ENCODE measurements at regions not wholly inside any gene's neighbourhood (a gene's known extent, or its start where the extent isn't known, plus 50 kb on each side); places are given as distances from the start of the nearest gene placed in this dataset.

DNA sequence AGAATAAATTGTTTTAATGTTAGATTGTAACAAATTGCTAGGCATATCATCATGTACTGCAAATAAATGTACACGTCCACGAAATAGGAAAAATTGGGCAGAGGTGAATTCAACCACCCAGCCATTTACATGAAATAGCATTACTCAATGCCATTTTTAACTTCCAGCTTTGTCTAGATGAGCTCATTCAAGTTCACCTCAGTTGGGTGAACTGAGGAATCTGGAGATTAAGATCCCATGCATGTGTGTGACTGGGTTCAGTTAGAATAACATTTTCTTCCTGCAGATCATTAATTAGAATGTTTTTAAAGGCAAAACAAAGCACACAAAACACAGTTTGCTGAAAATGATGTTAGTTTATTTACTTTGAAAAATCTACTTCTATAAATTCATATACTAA is 767.8 kb upstream of the GOLIM4 start:
- no peak overlapping the region for H3K4me3 ChIP-seq
- H3F3A ChIP-seq (ENCODE audit: insufficient read depth), result no peaks in the 10 kb centered on the region
- H3K4me1 ChIP-seq (ENCODE audit: insufficient read depth), result no peaks in the 10 kb centered on the region
- DNase-seq, result no peak
- no peaks in the 10 kb centered on the region for H4K20me1 ChIP-seq (ENCODE audit: insufficient read depth)
- TF ChIP-seq EZH2 (IDR thresholded peaks at IDR 0.05; ENCODE audit: insufficient read depth, poor library complexity, severe bottlenecking) (no peak), EZH2phosphoT487 (IDR thresholded peaks at IDR 0.05; ENCODE audit: insufficient read depth, low read depth) (no peak)
- no peaks in the 10 kb centered on the region for H3K36me3 ChIP-seq (ENCODE audit: low read depth)
- H3K9ac ChIP-seq, result no peak overlapping the region
- peaks cover 22% of the 10 kb centered on the region for H3K27me3 ChIP-seq (replicated peaks; ENCODE audit: insufficient read depth)
- no peaks in the 10 kb centered on the region for H3K9me2 ChIP-seq (ENCODE audit: insufficient read depth)
- in situ Hi-C loops (cut with MboI), result no loop called here
- H2AFZ ChIP-seq, result no peak overlapping the region
- WGBS, 2 experiments (ENCODE audit: low coverage in 1 of 2, low lambda C conversion rate in 2 of 2, missing lambda C conversion rate in 2 of 2), result 59 to 63% methylated on average over 2 of the region's 2 CpGs
- no peaks in the 10 kb centered on the region for H3K79me2 ChIP-seq (ENCODE audit: insufficient read depth)
- H3K9me3 ChIP-seq (ENCODE audit: low read depth), result no peaks in the 10 kb centered on the region
- H3K4me2 ChIP-seq (ENCODE audit: unreplicated experiment), result no peak overlapping the region
- no peak overlapping the region for H3K27ac ChIP-seq

DNA sequence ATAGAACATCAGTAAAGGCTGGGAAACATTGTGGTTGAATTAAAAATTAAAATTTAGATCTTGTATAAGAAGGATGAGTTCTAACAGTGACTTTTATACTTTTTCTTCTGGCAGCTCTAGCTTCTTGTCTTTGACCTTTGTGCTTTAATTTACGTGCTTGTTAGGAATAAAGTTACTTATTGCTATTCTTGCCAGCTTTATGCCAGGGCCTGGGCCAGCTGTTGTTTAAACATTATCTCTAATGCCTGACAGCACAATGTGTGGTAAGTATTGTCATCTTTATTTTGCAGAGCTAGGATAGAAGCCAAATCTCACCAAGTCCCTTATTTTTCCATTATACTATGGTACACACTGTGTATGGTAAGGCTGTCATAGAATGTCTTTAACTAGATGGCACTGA is 766.7 kb upstream of the GOLIM4 start:
- TF ChIP-seq EZH2 (IDR thresholded peaks at IDR 0.05; ENCODE audit: insufficient read depth, poor library complexity, severe bottlenecking), result no peak
- no peak for TF ChIP-seq EZH2phosphoT487 (IDR thresholded peaks at IDR 0.05; ENCODE audit: insufficient read depth, low read depth)
- Histone ChIP-seq H3K36me3 (ENCODE audit: low read depth) (no peaks in the 10 kb centered on the region), H3K27ac (no peak overlapping the region), H2AFZ (no peak overlapping the region), H3K9me2 (ENCODE audit: insufficient read depth) (no peaks in the 10 kb centered on the region), H3K4me3 (no peak overlapping the region), H3K27me3 (replicated peaks; ENCODE audit: insufficient read depth) (peaks cover 22% of the 10 kb centered on the region), H4K20me1 (ENCODE audit: insufficient read depth) (no peaks in the 10 kb centered on the region), H3K9ac (no peak overlapping the region), H3K79me2 (ENCODE audit: insufficient read depth) (no peaks in the 10 kb centered on the region), H3F3A (ENCODE audit: insufficient read depth) (no peaks in the 10 kb centered on the region), H3K4me1 (ENCODE audit: insufficient read depth) (no peaks in the 10 kb centered on the region), H3K4me2 (ENCODE audit: unreplicated experiment) (no peak overlapping the region), H3K9me3 (ENCODE audit: low read depth) (no peaks in the 10 kb centered on the region)
- 68 to 74% methylated on average over 1 of the region's 1 CpG for WGBS, 2 experiments (ENCODE audit: low coverage in 1 of 2, low lambda C conversion rate in 2 of 2, missing lambda C conversion rate in 2 of 2)
- no peak for DNase-seq
- in situ Hi-C loops (cut with MboI), result no loop called here

DNA sequence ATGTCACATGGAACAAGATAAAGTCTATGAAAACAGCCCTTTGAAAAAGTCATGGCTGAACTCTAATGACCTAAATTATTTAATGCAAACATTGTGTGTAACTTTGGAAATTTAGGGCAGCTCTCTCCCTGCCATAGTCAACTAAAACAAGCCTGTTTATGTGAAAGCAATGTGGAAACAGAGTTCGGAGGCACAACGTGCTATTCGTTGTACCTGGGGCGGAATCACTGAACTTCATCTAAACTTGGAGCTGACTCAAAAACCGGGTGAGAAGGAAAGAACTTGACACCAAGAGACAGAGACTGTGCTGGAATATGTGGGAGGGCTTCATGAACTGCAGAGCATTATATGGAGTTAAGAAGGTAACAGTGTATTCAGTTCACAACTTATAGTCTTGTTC is 764.9 kb upstream of the GOLIM4 start:
- H3K27me3 ChIP-seq (replicated peaks; ENCODE audit: insufficient read depth), result peaks cover 22% of the 10 kb centered on the region
- no peak overlapping the region for H3K27ac ChIP-seq
- H3K79me2 ChIP-seq (ENCODE audit: insufficient read depth), result no peaks in the 10 kb centered on the region
- no peaks in the 10 kb centered on the region for H3K9me3 ChIP-seq (ENCODE audit: low read depth)
- WGBS, 2 experiments (ENCODE audit: low coverage in 1 of 2, low lambda C conversion rate in 2 of 2, missing lambda C conversion rate in 2 of 2), result 64 to 68% methylated on average over 5 of the region's 5 CpGs
- H3K9ac ChIP-seq, result no peak overlapping the region
- H2AFZ ChIP-seq, result no peak overlapping the region
- in situ Hi-C loops (cut with MboI), result no loop called here
- H3K4me3 ChIP-seq, result no peak overlapping the region
- no peaks in the 10 kb centered on the region for H3K4me1 ChIP-seq (ENCODE audit: insufficient read depth)
- TF ChIP-seq EZH2phosphoT487 (IDR thresholded peaks at IDR 0.05; ENCODE audit: insufficient read depth, low read depth), result no peak
- no peak for TF ChIP-seq EZH2 (IDR thresholded peaks at IDR 0.05; ENCODE audit: insufficient read depth, poor library complexity, severe bottlenecking)
- DNase-seq, result no peak
- H3K9me2 ChIP-seq (ENCODE audit: insufficient read depth), result no peaks in the 10 kb centered on the region
- H4K20me1 ChIP-seq (ENCODE audit: insufficient read depth), result no peaks in the 10 kb centered on the region
- H3K36me3 ChIP-seq (ENCODE audit: low read depth), result no peaks in the 10 kb centered on the region
- no peak overlapping the region for H3K4me2 ChIP-seq (ENCODE audit: unreplicated experiment)
- no peaks in the 10 kb centered on the region for H3F3A ChIP-seq (ENCODE audit: insufficient read depth)

DNA sequence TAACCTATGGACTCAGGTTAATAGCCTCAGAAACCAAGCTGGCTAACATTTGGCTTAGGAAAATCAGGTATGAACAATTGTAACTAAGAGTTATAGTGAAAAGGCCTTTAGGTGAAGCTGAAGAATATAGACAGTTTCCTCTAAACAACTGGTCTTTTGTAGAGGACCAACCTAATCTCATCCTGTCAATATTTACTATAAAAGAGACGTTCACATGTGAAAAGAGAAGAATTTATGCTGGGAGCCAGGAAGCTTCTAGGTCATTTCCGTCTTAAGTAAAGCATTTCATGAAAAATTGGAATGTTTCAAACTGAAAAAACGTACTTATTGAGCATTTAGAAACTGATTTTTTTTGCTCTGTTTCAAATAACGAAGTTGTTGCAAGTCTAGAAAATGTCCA is 764.3 kb upstream of the GOLIM4 start:
- WGBS, 2 experiments (ENCODE audit: low coverage in 1 of 2, low lambda C conversion rate in 2 of 2, missing lambda C conversion rate in 2 of 2), result 42 to 45% methylated on average over 4 of the region's 4 CpGs
- H2AFZ ChIP-seq, result no peak overlapping the region
- H3K4me2 ChIP-seq (ENCODE audit: unreplicated experiment), result no peak overlapping the region
- H3K79me2 ChIP-seq (ENCODE audit: insufficient read depth), result no peaks in the 10 kb centered on the region
- no peaks in the 10 kb centered on the region for H3F3A ChIP-seq (ENCODE audit: insufficient read depth)
- no peak overlapping the region for H3K4me3 ChIP-seq
- no peaks in the 10 kb centered on the region for H3K36me3 ChIP-seq (ENCODE audit: low read depth)
- H3K9me3 ChIP-seq (ENCODE audit: low read depth), result no peaks in the 10 kb centered on the region
- H3K27me3 ChIP-seq (replicated peaks; ENCODE audit: insufficient read depth), result peaks cover 22% of the 10 kb centered on the region
- H3K9me2 ChIP-seq (ENCODE audit: insufficient read depth), result no peaks in the 10 kb centered on the region
- no peaks in the 10 kb centered on the region for H4K20me1 ChIP-seq (ENCODE audit: insufficient read depth)
- no peaks in the 10 kb centered on the region for H3K4me1 ChIP-seq (ENCODE audit: insufficient read depth)
- no peak for DNase-seq
- TF ChIP-seq EZH2 (IDR thresholded peaks at IDR 0.05; ENCODE audit: insufficient read depth, poor library complexity, severe bottlenecking) (no peak), EZH2phosphoT487 (IDR thresholded peaks at IDR 0.05; ENCODE audit: insufficient read depth, low read depth) (no peak)
- in situ Hi-C loops (cut with MboI), result no loop called here
- no peak overlapping the region for H3K9ac ChIP-seq
- no peak overlapping the region for H3K27ac ChIP-seq

- in situ Hi-C loops (cut with MboI), result no loop called here
- Histone ChIP-seq H3K9me2 (ENCODE audit: insufficient read depth) (no peaks in the 10 kb centered on the region), H3K4me1 (ENCODE audit: insufficient read depth) (no peaks in the 10 kb centered on the region), H4K20me1 (ENCODE audit: insufficient read depth) (no peaks in the 10 kb centered on the region), H3K79me2 (ENCODE audit: insufficient read depth) (no peaks in the 10 kb centered on the region), H3K9ac (no peak overlapping the region), H2AFZ (no peak overlapping the region), H3K27ac (no peak overlapping the region), H3K36me3 (ENCODE audit: low read depth) (no peaks in the 10 kb centered on the region), H3K27me3 (replicated peaks; ENCODE audit: insufficient read depth) (peaks cover 22% of the 10 kb centered on the region), H3F3A (ENCODE audit: insufficient read depth) (no peaks in the 10 kb centered on the region), H3K4me3 (no peak overlapping the region), H3K9me3 (ENCODE audit: low read depth) (no peaks in the 10 kb centered on the region), H3K4me2 (ENCODE audit: unreplicated experiment) (no peak overlapping the region)
- TF ChIP-seq EZH2phosphoT487 (IDR thresholded peaks at IDR 0.05; ENCODE audit: insufficient read depth, low read depth) (no peak), EZH2 (IDR thresholded peaks at IDR 0.05; ENCODE audit: insufficient read depth, poor library complexity, severe bottlenecking) (no peak)
- 66 to 70% methylated on average over 2 of the region's 2 CpGs for WGBS, 2 experiments (ENCODE audit: low coverage in 1 of 2, low lambda C conversion rate in 2 of 2, missing lambda C conversion rate in 2 of 2)
- DNase-seq, result no peak
Observed at GRCh38 chr3:168859574-168859973, 763.9 kb upstream of the GOLIM4 start.

Measured in GM23248 (cell line).